ENCODE measurements at regions not wholly inside any gene's neighbourhood (a gene's known extent, or its start where the extent isn't known, plus 50 kb on each side); places are given as distances from the start of the nearest gene placed in this dataset.

GRCh38 chr11:41781441-41781840, 322.0 kb upstream of the LRRC4C start:
- POLR2A ChIA-PET, result no interaction called here
- no peaks in the 10 kb centered on the region for H3K79me2 ChIP-seq (ENCODE audit: control insufficient read depth, insufficient read depth, low read length)
- DNase-seq (ENCODE audit: low read depth, low spot score), result no peak
- intact Hi-C loops (cut with micrococcal nuclease), result no loop called here
- no peak for FAIRE-seq
- BruUV-seq (replicated peaks), result no TSS peak
- no peak overlapping the region for H3K4me3 ChIP-seq (replicated peaks in 1 of 3; ENCODE audit: insufficient read depth in 1 of 3, low read depth in 1 of 3, low read length in 3 of 3)
- CTCF ChIA-PET, result no interaction called here
- no peaks in the 10 kb centered on the region for H3K27me3 ChIP-seq (ENCODE audit: control insufficient read depth in 2 of 2, insufficient read depth in 2 of 2, low read length in 2 of 2)
- H2AFZ ChIP-seq (ENCODE audit: low read depth, low read length), result no peak overlapping the region
- TF ChIP-seq MYC (IDR thresholded peaks at IDR 0.05; ENCODE audit: low read depth, low read length) (no peak), EZH2 (IDR thresholded peaks at IDR 0.05; ENCODE audit: borderline replicate concordance, low read depth, low read length, severe bottlenecking) (no peak), FOS (IDR thresholded peaks at IDR 0.05; ENCODE audit: borderline replicate concordance, insufficient read depth, low read length) (no peak), CTCF (IDR thresholded peaks at IDR 0.05; ENCODE audit: extremely low read depth in 1 of 2, insufficient read depth in 1 of 2, low read depth in 1 of 2, low read length in 2 of 2) (no peak), MAX (IDR thresholded peaks at IDR 0.05; ENCODE audit: insufficient read depth, insufficient read length) (no peak), GATA2 (IDR thresholded peaks at IDR 0.05; ENCODE audit: insufficient read depth, insufficient read length, low read depth, low read length) (no peak), JUN (IDR thresholded peaks at IDR 0.05; ENCODE audit: borderline replicate concordance, insufficient read depth, insufficient read length, low read depth) (no peak), POLR2A (IDR thresholded peaks at IDR 0.05; ENCODE audit: low read depth, low read length) (no peak), POLR2AphosphoS5 (IDR thresholded peaks at IDR 0.05; ENCODE audit: insufficient read depth, low read depth, low read length) (no peak)
- no peak overlapping the region for H3K4me2 ChIP-seq (ENCODE audit: insufficient read depth, low read length)
- no peaks in the 10 kb centered on the region for H3K4me1 ChIP-seq (ENCODE audit: control insufficient read depth, extremely low read depth, insufficient read depth, low read length)
- H3K36me3 ChIP-seq (ENCODE audit: control insufficient read depth in 2 of 2, extremely low read depth in 1 of 2, insufficient read depth in 2 of 2, low read length in 2 of 2), result no peaks in the 10 kb centered on the region
- H3K9me1 ChIP-seq (replicated peaks; ENCODE audit: control insufficient read depth, extremely low read depth, insufficient read depth, low read length), result no peaks in the 10 kb centered on the region
- H3K9me3 ChIP-seq (replicated peaks; ENCODE audit: control insufficient read depth, insufficient read depth, low read length), result no peaks in the 10 kb centered on the region
- H3K27ac ChIP-seq (ENCODE audit: insufficient read depth, low read depth, low read length), result no peak overlapping the region
- H4K20me1 ChIP-seq (replicated peaks; ENCODE audit: control insufficient read depth, extremely low read depth, insufficient read depth, low read length), result no peaks in the 10 kb centered on the region
- no peak overlapping the region for H3K9ac ChIP-seq (replicated peaks; ENCODE audit: extremely low read depth, insufficient read depth, low read length)
- dilution Hi-C loops (cut with MboI; ENCODE audit: extremely low pct_ligation_motif_present, low sequenced_read_pairs), result no loop called here

Measured in endothelial cell of umbilical vein (primary cell).